Upper lobe of right lung (tissue), 1 donor: ENCODE measurements at regions not wholly inside any gene's neighbourhood (a gene's known extent, or its start where the extent isn't known, plus 50 kb on each side); places are given as distances from the start of the nearest gene placed in this dataset.

Experiments
- ATAC-seq: fragments of 200-7000 bp; cut with Tn5 transposase; one replicate; pipeline ENCODE4 v1.9.1; 2020; ENCODE audit warnings: mild to moderate bottlenecking, moderate library complexity
- DNase-seq: peaks from one replicate; pipeline ENCODE4 v3.0.0-alpha.2; 2020
- H3K27ac ChIP-seq: fragments of 200-600 bp; one replicate; pipeline ENCODE4 v1.8.0; 2022
- H3K27me3 ChIP-seq: fragments of 200-600 bp; one replicate; pipeline ENCODE4 v1.8.0; 2022; ENCODE audit warnings: mild to moderate bottlenecking
- H3K36me3 ChIP-seq: fragments of 200-600 bp; one replicate; pipeline ENCODE4 v1.8.0; 2022
- H3K4me1 ChIP-seq: fragments of 200-600 bp; one replicate; pipeline ENCODE4 v1.8.0; 2022
- H3K4me3 ChIP-seq: fragments of 200-600 bp; one replicate; pipeline ENCODE4 v1.8.0; 2022; ENCODE audit warnings: mild to moderate bottlenecking
- H3K9me3 ChIP-seq: fragments of 200-600 bp; one replicate; pipeline ENCODE4 v1.8.0; 2022
- intact Hi-C: fragments of 100-400 bp; cut with DNase I; formaldehyde crosslinking; loops from one replicate; pipeline ENCODE4 v1.11.0; 2022
- TF ChIP-seq, protein P1 (sequence below): fragments of 200-600 bp; IDR thresholded peaks from one replicate; pipeline ENCODE4 v1.8.0; 2022; ENCODE audit warnings: antibody characterized with exemption
- donor health status: DM: no; HTN: yes; CAD: no; lungs with severe emphysema.

DNA sequence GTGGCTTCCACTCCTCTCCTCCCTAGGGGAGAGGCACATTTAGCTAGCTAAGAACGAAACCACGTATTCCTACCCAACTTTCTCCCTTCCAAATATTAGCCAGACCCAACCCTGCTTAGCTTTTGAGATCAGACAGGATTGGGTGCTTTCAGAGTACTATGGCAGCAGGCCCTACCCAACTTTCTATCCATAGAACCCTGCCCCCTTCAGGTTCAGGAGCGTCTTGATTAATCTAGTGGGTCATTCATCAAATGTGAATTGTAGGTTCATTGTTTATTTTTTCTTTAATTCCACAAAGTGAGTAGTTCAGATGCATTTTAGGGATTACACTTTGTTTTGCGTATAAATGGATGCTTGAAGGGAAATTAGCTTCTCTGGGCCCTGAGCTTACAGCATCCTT lies 188.3 kb downstream of the MIB1 start:
- no peak overlapping the region for H3K4me3 ChIP-seq
- no peaks in the 10 kb centered on the region for H3K4me1 ChIP-seq
- TF ChIP-seq, protein P1, sequence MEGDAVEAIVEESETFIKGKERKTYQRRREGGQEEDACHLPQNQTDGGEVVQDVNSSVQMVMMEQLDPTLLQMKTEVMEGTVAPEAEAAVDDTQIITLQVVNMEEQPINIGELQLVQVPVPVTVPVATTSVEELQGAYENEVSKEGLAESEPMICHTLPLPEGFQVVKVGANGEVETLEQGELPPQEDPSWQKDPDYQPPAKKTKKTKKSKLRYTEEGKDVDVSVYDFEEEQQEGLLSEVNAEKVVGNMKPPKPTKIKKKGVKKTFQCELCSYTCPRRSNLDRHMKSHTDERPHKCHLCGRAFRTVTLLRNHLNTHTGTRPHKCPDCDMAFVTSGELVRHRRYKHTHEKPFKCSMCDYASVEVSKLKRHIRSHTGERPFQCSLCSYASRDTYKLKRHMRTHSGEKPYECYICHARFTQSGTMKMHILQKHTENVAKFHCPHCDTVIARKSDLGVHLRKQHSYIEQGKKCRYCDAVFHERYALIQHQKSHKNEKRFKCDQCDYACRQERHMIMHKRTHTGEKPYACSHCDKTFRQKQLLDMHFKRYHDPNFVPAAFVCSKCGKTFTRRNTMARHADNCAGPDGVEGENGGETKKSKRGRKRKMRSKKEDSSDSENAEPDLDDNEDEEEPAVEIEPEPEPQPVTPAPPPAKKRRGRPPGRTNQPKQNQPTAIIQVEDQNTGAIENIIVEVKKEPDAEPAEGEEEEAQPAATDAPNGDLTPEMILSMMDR: no peak
- H3K27ac ChIP-seq: no peak overlapping the region
- no peaks in the 10 kb centered on the region for H3K9me3 ChIP-seq
- DNase-seq (no peak), ATAC-seq (no peak)
- intact Hi-C loops: no loop called here
- H3K27me3 ChIP-seq: no peaks in the 10 kb centered on the region
- H3K36me3 ChIP-seq: no peaks in the 10 kb centered on the region

DNA sequence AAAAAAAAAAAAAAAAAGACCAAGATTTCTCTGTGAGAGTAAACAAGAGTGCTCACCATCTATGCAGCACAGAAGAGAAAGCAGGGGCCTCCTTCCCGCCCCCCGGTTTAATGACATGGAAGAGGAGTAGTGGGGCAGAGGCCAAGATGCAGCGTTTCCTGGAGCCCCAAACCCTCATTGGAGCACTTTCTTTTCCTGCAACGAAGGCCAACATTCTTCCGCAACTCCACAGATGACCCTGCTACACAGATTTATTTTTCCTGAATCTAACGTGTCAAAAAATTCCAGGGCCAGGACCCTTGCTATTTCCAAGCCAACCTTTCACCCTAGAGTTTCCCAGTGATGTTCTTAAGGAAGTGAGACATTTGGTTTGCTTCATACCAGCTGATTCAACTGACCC lies 189.6 kb downstream of the MIB1 start:
- DNase-seq (no peak), ATAC-seq (no peak)
- H3K27me3 ChIP-seq: no peaks in the 10 kb centered on the region
- no peaks in the 10 kb centered on the region for H3K4me1 ChIP-seq
- H3K27ac ChIP-seq: no peak overlapping the region
- H3K4me3 ChIP-seq: no peak overlapping the region
- H3K9me3 ChIP-seq: no peaks in the 10 kb centered on the region
- intact Hi-C loops: no loop called here
- TF ChIP-seq, protein P1: no peak
- H3K36me3 ChIP-seq: no peaks in the 10 kb centered on the region

DNA sequence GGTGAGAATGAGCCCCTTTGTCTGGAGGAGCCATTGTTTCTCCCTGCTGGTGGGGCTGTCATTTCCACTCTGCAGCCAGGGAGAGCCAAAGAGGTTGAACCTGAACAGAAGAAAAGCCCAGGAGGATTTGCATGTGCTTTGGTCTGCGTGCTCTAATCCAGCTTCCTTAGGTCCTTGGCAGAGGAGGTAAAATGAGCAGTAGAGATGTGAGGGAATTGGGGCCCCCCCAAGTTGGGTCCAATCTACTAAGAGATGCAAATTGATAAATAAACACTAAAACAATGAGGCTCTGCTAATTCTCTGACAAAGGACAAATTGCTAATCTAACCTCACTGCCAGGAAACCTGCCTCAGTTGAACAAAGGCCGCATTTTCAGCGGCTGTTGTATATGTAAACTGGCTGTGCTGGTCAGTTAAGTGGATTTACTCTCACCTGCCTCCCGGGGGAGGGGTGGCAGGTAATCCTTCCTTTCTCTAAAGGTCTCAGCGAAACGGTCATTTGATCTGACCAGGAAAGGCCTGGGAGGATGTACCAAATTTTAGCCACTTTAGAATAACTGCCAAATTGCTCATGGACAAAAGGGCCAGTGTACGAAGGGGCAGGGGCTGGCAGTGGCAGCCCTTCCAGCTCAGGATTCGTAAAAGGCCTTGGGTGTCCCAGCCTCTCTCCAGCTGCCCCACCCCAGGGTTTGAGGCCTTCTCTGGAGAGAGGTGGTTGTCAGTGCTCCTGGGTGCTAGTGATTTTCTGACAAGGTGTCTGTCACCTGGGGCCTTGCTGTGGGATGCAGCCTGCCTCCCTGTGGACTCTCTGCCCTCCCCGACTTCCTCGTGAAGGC lies 193.6 kb downstream of the MIB1 start:
- no peak for ATAC-seq
- Histone ChIP-seq H3K27ac (no peak overlapping the region), H3K9me3 (no peaks in the 10 kb centered on the region), H3K27me3 (no peaks in the 10 kb centered on the region), H3K4me1 (no peaks in the 10 kb centered on the region), H3K4me3 (no peak overlapping the region), H3K36me3 (no peaks in the 10 kb centered on the region)
- TF ChIP-seq, protein P1: no peak
- DNase-seq: no peak
- intact Hi-C loops: no loop called here

DNA sequence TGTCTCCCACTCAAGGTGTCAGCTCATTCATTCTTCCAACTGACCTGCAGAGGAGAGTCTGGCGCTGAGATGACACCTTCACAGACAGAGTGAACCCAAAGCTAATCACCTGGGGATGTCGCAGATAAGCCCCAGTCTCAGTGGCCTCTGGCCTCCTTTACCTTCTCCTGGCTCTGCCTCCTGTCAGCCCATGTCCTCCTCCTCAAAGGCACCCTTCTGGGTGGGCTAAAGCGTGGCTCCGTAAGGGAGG lies 194.1 kb downstream of the MIB1 start:
- Histone ChIP-seq H3K27ac (no peak overlapping the region), H3K27me3 (no peaks in the 10 kb centered on the region), H3K36me3 (no peaks in the 10 kb centered on the region), H3K4me1 (no peaks in the 10 kb centered on the region), H3K4me3 (no peak overlapping the region), H3K9me3 (no peaks in the 10 kb centered on the region)
- no peak for DNase-seq
- no peak for ATAC-seq
- intact Hi-C loops: no loop called here
- TF ChIP-seq, protein P1: no peak

DNA sequence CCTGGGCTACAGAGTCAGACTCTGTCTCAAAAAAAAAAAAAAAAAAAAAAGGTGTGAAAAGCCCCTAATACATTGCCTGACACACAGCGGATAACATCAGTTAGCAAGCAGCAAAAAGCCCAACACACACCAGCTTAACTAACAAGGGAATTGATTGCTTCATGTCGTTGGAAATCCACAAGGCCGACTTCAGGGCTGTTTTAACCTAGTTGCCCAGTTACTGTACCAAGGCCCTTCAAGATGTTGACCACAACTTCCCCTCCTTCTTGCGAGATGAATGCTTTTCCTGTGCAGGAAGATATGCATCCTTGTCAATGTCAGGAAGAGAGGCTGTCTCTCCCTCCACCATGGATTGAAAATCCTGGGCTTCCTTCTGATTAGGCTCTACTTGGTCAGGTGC lies 202.9 kb downstream of the MIB1 start:
- DNase-seq: no peak
- Histone ChIP-seq H3K27ac (no peak overlapping the region), H3K4me3 (no peak overlapping the region), H3K36me3 (no peaks in the 10 kb centered on the region), H3K27me3 (no peaks in the 10 kb centered on the region), H3K4me1 (no peaks in the 10 kb centered on the region), H3K9me3 (no peaks in the 10 kb centered on the region)
- TF ChIP-seq, protein P1: no peak
- intact Hi-C loops: no loop called here
- no peak for ATAC-seq
